NCI-H1694 treated with DMSO at 0.1 percent for 48 hours (cell line): ENCODE measurements at regions not wholly inside any gene's neighbourhood (a gene's known extent, or its start where the extent isn't known, plus 50 kb on each side); places are given as distances from the start of the nearest gene placed in this dataset.
A peak's percentile ranks its signal among the peaks of the same experiment; 100 is the strongest.

Source experiments
- DNase-seq: peaks from one replicate; lab custom pipeline; 2025; lab: John Stamatoyannopoulos, UW

DNA sequence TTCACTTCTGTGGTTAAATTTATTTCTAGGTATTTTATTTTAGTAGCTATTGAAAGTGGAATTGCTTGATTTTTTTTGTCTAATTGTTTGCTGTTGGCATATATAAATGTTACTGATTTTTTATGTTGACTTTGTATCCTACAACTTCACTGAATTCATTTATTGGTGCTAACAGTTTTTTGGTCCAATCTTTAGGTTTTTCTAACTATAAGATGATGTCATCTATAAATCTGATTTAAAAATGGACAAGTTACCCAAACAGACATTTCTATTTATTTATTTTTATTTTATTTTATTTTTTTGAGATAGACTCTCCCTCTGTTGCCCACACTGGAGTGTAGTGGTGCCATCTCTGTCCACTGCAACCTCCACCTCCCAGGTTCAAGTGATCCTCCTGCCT lies 162.3 kb downstream of the COX7C start:
- DNase-seq: no peak

DNA sequence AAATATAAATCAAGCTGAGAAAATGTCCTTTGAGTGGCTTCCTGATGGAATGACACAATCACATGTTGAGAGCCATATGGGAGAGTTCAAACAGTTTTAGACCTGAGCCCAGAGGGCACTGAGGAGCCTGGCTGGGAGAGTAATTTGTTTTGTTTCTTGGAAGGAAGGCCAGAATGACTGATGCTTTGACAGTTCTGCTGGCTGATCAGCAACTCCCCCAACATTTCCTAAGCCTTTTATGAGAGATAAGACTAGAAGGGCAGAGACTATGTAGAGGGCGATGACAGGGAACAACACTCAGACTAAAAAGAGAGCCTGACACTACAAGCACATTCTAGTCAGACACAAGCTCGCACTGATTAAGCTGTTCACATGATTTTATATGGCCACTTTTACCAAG lies 169.2 kb downstream of the COX7C start:
- DNase-seq: no peak

DNA sequence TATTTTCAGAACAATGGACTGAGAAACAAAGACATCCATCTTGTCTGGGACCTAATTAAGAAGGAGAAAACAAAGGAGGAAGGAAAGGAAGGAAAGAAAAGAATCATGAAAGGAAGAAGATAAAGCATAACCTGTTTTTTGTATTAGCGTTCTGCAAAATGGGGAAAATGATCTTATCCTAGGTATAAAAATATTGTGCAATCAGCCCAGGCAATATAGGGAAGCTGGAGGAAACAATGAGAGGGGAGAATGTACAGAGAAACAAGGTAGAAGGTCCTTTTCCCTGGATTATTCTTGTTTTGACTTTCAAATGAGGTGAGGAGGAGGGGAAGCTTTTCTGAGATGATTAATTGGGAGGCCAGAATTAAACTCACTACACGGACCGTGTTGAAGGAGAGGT lies 177.9 kb downstream of the COX7C start:
- DNase-seq: no peak

DNA sequence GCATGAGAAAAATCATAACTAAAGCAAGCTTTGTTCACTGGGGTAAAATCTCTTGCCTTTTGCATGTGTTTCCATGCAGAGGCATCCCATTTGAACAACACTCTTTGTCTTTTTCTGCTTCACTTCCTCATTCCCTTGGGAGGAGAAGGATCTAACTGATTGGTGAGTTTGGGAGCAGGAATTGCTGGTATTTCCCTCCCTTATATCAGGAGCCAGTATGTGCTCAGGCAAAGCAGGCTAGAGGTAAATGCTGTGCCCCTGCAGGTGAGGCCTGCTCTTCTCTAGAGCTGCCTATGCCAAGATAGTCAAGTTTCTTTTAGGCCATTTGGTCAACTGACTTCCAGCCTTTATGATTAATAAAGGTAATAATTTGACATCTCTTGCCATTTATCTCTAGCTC lies 179.9 kb downstream of the COX7C start:
- DNase-seq: no peak

DNA sequence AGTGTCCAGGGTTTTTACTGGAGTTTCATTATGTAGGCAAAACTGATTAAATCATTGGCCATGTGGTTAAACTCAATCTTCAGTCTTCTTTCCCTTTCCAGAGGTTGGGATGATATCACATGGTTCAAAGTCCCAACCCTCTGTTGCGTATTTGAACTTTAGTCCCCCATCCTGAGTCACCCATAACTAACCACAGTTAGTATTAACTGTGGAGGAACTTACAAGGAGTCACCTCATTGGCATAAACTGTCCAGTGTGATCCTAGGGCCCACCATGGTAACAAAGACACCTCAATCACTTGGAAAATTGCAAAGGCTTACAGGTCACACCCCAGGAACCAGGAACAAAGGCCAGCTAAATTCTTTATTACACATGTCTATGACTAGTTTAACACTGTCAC lies 188.5 kb downstream of the COX7C start:
- DNase-seq: no peak

DNA sequence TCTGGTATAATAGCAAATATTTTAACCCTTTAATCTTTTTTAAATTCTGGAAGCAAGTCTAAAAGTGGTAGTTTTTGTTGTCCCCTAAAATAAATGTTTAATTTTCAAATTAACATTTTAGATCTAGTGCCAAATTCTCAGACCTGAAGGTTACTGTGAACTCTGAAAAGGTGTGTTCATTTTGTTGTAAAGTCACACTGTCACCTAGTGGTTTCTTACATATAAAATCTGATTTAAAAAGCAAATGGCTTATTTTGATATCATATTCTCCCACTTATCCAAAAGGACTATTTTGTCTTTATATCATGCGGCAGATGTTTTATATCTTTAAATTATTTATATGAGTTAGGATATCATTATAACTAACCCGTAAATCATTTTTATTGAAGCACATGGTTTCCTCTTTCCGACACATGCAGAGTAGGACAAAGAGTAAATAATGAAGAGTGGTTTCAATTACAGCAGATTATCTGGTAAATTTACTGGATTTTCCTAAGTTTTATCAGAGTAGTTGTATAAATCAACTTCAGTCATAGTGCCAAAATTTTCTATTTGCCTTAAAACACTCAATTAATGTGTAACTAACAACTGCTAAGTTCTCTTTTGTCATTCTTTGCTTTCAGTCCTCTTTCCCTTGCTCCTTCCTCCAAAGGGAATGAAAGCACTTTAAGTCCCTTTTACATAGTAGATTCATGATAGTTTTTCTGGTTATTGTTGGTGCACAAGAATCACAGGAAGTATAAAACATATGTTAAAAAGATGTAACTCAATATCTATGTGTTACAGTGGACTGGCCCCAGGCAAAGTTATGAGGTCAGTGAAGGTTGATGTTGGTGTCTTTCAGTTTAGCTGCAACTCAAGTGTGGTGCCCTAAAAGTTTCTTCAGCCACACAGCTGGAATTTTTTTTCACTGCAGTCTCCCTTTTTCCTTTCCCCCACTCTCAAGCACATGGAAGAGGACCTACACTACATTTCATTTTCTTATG lies 189.6 kb downstream of the COX7C start:
- DNase-seq: no peak

DNA sequence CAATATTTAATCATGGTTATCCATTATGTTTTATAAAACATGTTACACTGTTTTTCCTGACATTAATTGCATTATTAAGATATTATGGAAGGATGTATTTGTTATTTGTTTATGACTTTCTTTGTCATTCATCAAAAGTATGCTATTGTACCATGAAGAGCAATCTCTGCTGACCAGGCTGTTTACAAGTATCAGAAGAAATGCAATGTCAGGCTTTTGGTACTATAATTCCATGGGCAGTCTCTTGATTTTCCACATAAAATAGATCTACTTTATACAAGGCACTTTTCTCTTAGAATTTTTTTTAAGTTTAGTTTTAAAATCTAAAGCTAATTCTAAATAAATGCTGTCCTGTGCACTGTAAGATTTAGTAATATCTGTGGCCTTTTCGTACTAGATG lies 196.6 kb downstream of the COX7C start:
- DNase-seq: no peak

DNA sequence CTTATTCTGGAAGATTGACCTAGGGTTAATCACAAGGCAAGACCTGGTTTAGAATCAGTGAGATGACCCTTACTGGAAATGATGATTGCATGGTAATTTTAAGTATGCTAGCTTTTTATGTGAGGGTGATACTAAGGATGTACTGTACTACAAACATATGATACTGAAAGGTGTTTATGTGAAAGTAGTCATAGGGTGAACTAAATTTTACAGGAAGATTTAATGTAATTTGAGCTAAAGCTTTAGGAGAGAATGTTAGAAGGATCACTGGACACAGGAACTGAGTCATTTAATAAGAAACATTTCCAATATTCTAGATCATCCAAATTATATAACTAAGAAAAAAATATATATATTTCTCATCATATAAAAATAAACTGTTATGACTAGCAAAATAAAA lies 197.2 kb downstream of the COX7C start:
- no peak for DNase-seq

DNA sequence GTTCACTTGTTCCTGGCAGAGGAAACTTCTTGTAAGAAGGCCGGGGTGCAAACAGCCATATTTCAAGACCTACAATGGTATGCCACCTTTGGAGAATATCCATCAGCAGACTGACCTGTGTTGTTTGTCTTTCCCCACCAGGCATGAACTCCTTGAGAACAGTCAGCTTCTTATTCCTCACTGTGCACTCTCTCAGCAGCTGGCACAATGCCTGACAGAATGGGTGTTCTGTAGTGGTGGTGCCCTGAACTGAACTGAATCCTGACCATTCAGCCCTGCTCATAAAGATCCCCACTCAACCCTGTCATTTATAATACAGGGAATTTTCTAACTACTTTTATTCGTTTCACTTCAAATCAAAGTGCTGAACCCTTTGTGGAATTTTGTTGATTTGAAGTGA lies 206.9 kb downstream of the COX7C start:
- DNase-seq: no peak

DNA sequence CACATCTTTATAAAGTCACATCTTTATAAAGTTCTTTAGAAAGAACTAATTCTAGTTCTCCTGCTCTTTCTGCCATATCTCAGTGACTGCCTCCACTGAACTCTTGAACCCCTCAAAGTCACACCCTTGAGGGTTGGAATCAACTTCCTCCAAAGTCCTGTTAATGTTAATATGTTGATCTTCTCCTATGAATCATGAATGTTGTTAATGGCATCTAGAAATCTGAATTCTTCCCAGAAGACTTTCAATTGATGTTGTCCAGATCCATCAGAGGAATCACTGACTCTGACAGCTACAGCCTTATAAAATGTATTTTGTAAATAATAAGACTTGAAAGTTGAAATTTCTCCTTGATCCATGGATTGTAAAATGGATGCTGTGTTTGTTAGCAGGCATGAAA lies 213.4 kb downstream of the COX7C start:
- no peak for DNase-seq

DNA sequence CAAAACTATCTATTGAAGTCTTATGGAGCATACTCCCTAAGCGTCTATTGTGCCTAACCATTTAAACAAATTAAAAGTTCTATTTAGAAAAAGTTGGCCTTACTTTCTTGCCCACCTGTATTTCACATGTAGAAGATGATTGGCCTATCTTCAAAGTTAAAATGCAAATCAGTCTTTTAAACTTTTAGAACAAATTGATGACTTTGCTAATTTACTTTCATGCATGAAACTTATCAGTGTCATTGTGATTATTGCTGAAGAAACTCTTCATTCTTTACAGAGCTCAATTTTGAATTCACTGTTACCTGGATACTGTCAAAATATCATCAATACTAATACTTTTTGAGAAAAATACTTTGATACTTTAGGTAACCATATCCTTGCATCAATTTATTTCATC lies 216.1 kb downstream of the COX7C start:
- no peak for DNase-seq

DNA sequence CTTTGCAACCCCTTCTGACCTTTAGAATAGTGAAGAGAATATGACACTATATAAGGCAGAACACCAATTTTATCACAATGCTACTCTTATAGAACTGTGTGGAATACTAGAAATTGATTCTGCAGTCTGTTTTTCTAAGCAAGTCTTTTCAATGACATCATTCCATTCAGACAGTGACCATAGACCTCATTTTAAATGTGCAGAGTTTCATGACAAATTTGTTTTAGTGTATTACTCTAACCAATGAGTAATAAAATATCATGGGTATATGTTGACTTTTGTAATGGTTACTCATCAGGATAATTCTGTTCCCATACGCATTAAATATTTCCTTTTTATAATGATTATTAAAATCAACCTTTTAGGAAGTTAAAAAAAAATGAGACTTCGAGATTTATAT lies 219.9 kb downstream of the COX7C start:
- no peak for DNase-seq

DNA sequence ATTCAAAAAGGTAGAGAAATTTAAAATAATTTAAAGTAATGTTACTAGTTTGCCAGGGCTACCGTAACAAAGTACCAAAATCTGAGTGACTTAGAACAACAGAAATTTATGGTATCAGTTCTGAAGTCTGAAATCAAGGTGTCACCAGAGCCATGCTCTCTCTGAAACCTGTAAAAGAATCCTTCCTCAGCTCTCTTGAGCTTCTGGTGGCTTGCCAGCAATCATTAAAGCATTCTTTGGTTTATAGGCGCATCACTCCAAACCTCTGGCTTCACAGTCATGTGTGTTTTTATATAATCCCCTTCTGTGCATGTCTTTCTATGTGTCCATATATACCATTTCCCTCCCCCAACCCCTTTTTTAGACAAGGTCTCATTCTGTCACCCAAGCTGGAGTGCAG lies 220.3 kb downstream of the COX7C start:
- no peak for DNase-seq

DNA sequence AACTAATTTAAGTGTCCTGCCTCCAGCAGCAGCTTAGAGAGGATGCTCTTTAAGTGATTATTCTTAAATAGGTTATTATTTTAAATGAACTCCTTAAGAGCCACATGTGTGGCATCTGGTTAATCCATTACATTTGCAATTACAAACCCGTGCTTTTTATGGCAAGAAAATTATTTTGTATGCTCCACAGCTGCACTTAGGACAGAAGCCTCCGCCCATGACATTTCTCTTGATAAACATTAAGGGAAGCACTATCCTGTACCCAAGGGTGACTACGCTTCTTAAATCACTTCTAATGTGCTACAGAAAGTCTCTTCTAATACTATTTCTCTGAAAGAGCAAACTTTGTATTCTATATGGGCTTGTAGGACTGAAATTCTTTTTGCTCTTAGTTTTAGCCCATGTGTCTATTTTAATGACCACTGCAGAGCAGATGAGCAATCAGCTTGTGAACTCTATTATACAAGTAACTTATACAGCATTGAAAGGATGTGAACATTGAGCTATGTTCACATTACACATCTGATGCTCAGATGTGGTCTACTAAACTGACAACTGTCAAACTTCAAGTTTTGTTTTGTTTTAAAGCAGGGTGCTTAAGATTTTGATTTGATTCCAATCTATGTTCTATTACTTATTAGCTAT lies 223.4 kb downstream of the COX7C start:
- no peak for DNase-seq

DNA sequence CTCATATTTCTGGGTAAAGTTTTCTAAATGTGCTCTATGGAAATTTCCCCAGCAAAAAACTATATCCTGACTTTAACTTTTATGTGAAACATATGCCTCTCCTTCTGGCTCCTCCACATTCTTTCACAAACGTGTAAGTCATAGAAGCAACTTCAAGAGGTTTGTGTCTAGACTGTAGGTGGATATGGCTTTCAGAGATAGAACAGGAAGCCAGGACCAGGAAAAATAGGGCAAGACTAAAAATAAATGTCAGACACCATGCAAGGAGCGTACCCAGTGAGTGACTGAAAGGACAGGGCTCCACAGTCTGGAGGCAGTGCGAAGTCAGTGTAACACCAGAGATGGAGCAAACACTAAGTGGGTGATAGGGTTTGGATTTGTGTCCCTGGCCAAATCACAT lies 240.7 kb downstream of the COX7C start:
- DNase-seq: no peak

DNA sequence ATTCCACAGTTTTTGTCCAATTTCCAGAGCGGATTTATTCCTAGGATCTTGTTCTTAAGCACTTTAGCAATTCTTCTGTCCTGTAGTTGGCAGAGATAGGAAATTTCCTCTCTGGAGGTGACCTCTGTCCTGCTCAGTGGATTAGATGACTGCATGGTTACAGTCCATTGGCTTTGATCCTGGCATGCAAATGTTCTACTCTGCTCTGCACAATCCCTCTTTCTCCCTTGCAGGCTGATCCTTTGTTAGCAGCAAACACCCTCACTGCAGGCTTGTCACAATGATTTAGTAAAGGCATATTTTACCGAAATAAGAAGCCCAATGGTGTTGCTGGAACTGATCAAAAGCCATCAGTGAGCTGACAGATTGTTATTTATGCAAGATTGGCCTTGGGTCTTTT lies 243.8 kb downstream of the COX7C start:
- DNase-seq: no peak

DNA sequence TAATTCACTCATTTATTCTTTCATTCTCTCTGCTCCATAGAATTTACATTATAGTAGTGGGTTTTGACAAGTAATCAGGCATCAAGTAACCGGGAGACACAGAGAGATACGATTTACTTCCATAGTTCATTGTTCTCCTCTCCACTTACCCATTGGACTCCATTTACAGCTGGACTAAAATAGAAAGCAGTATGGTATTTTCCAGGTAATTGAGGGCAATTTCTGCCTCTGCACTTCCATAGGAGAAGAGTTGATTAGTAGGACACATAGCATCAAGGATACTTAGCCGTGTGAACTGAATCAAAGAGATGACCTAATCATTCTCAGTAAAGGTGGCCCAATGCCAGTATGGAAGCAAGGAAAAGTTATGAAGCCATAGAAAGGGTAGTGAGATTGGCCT lies 244.4 kb downstream of the COX7C start:
- no peak for DNase-seq

DNA sequence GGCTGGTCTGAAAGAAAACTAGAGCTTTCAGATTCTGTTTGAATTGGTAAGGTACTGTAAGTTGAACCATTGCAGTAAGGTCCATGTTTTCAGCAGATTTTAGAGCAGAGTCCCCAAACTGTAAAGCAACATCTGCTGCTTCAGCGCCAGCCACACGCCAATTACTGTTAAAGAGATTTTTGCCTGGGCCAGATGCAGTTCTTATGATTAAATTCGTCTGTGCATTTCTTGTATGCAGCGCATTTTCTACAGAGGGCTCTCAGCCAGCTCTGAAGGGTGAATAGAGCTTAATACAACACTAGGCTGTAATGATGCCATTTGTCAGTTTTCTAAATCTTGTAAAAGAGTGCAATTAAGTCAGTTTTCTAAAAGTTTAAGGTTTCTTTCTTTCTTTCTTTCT lies 246.3 kb downstream of the COX7C start:
- peak; percentile 86 for DNase-seq

DNA sequence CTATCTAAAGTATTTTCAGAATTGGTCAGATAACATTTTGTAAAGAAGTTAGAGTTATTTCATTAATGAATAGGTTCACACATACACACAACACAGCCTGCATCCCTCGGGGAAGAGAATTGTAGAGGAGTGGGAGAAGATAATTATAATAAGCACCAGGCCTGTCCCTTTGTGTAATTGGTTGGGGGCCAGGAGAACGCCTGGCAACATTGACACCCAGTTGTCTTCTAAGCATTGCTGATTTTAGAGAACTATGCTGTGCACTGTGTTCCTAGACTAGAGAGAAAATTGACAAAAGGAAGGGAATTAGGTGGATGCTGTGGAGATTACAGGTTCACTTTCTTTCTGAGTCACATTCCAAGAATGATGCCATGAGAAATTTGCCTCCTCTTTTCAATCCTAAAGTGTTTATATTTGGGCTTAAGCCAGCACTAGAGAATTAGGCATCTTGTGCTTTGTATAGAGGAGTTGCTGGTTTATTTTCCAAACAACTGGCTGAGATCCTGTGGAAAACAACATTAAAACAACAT lies 247.6 kb downstream of the COX7C start:
- DNase-seq: peak; percentile 28

DNA sequence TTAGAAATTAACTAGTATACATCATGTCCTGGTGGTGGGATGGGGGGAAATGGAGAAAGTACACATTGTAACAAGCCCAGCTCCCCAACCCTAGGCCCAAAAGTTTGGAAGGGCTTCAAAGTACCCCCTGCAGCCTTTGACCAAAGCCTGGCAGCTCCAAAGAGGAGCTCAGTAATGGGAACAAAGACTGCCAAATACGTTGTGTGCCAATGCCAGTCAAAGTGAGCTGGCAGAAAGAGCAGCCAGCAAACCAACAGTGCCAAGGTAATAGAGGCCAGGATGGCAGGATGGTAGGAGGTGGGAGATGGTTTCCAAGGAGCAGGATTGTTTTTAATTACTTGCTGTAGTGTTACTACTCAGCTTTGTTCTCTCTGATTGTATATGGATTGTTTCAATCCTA lies 248.3 kb downstream of the COX7C start:
- peak; percentile 12 for DNase-seq

DNA sequence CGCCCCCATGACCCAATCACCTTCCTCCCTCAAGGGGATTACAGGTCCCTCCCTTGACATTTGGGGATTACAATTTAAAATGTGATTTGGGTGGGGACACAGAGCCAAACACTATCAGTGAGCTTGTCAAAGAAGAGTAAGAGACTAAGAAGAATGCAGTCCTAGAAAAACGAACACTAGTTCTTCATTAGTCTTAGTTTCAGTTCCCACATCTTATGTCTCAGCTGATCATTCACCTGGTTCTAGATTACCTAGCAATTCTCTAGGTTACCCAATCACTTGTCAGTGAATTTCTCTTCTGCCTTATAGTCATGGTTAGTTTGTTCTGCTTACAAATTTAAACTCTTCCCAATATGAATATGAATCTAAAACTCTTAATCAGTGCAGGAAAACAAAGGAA lies 251.5 kb downstream of the COX7C start:
- no peak for DNase-seq

DNA sequence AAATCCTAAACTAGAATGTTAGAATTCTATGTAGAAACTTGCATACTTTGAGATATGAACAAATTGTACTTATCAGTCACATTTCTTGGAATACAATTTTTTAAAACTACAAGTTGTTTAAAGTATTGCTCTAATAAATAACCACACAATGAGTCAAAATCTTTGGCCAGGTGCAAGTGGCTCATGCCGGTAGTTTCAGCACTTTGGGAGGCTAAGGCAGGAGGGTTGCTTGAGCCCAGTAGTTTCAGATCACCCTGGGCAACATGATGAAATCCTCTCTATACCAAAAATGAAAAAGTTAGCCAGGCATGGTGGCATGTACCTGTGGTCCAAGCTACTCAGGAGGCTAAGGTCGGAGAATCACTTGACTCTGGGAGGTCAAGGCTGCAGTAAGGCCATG lies 257.8 kb downstream of the COX7C start:
- DNase-seq: no peak

DNA sequence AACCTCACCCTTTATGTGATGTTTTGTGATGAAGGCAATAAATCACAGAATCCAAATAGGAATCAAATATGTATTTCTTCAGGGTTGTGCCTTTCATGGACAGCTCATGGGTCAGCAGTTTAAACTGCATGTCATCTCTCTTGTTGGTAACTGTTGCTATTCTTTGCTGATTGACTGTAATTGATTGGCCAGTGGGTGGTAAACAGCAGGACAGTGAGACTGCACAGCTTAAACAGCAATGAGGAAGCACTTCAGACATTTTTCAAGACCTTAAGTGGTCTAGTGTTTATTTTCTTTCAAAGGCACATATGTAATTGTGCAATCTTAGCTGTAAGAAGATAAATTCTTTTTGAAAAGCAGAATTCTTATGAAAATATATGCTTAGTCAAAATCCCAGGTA lies 260.5 kb downstream of the COX7C start:
- DNase-seq: no peak
